Stromal cell of bone marrow (primary cell): ENCODE measurements at regions not wholly inside any gene's neighbourhood (a gene's known extent, or its start where the extent isn't known, plus 50 kb on each side); places are given as distances from the start of the nearest gene placed in this dataset.
"Not testable (repeated sequence)": the region's sequence is repeated elsewhere in the genome, so short reads cannot be mapped to it uniquely, and the experiment has no call there.

Source experiments
- DNase-seq: peaks from one replicate; pipeline ENCODE4 v3.0.0-alpha.2; 2012; ENCODE audit warnings: low read depth

- no peak for DNase-seq
These were observed 166.1 kb upstream of the SEMA6A start for GRCh38 chr5:116740771-116741170.

DNA sequence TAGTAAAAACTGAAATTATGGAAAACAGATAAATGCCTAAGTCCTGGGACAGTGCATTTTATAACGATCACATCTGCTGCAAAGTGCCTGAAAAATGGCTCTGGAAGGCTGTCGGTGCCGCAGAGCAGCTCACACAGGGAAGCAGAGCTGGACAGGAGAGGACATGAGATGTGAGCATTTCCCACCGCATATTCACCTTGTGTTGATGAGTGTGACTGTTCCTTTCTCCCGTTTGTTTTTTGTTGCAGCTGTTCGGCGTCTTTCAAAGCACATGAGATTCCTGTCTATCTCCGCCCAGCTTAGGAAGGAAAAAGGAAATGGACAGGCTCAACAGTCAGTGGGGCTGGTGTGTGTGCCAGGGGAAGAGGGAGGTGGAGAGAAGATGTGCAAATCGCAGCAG, 164.9 kb upstream of the SEMA6A start:
- no peak for DNase-seq

DNA sequence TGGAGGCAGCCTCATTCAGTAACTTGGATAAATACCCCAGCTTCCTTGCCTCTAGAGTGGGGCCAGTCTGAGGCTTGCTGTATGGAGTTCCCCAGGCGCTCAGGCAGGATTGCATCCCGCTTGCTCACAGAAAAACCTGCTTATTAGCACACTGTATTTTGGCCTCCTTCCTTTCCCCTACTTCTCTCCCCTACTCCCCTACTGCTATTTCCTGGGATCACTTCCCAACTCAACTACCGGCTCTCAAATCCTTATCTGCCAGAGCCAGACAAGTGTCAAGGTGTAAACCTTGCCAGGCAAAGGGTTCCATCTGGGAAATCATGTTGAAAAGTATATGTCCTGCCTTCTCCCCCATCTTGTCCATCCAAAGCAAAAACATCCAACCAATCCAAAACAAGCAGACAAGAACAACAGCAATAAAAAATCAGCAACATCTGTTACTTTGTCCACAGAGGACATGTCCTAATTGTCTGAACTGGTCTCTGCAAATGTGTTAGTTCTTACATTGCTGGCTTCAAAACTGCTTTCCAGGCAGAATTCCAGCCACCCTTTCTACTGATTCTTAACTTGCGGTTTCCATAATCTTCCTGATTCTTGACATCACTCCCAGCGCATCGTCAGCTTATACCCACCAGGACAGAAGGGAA, 164.1 kb upstream of the SEMA6A start:
- no peak for DNase-seq

- DNase-seq, result no peak
These were observed 163.6 kb upstream of the SEMA6A start for GRCh38 chr5:116738239-116738614.

DNA sequence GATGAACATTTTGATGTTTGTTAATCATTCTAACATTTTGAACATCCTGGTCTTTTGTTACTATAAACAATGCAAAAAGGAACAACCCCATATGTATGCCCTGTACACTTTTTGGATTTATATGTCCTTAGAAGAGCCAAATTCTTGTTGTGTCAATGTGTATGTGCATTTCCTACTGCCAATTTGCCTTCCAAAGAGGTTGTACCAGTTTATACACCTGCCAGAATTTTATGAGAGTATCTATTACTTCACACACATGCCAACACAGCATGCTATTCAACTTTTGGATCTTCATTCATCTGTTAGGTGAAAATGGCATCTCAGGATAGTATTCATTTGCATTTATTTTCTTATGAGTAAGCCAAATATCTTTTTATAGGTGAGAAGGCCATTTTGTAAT, 162.0 kb upstream of the SEMA6A start:
- DNase-seq, result no peak

DNA sequence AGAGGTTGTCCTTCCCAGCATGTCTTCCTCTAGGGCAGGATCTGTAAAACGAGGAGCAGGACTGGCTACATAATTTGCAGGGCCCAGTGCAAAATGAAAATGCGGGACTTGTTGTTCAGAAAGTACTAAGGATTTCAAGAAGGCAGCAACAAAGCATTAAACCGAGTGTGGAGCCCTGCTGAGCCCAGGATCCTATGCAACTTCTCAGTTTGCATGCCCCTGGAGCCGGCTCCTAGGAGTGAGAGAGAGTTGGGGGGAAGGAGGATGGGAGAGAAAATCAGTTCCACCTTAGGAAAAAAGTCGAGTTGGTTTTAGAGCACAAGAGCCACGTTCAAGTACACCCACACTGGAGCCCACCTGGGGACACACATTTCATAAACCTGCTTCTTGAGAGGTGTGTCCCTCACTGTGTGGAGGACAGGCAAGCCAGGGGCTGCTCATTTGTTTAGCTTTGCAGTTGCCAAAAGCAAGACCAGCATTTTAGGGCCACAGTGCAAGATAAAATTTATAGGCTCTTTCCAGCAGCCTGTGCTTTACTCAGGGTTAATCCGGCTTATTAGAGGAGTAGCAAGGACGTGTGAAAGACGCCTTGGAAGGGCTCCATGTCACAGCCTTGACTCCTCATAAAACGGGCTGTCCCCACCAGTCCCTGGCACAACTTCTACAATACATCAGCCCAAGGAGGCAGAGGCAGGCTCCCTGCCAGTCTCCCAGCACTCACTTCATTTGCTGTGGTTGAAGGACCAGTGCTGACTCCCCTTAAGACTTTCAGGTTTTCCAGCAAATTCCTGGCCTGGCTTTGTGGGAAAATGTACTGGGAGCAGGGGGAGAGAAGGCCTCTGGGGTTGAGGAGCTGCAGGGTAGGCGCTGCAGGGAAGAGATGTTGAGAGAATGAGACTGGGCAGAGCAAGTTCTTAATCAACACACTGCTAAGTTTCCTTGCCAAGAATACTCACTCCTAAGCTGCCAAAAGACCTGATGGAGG, 159.7 kb upstream of the SEMA6A start:
- DNase-seq, result no peak

- no peak for DNase-seq
These were observed 158.0 kb upstream of the SEMA6A start for GRCh38 chr5:116732591-116732990.

DNA sequence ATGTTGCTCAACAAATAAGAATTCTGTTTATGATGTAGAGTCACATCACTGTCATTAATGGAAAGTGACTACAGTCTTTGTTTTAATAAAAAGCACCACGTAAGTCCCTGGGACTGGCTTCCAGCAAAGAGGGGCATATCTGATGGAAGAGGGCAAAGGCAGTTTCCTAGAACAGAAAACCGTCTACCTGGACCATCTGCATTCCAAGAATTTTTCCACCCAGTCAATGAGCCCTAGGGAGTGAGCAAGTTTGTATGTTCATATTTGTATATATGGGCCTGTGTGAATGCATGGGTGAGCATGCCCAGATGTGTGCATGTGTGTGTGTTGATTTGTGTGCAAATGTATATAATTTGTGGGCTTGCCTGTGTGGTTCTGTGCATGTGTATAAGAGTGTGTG, 156.8 kb upstream of the SEMA6A start:
- DNase-seq, result no peak

DNA sequence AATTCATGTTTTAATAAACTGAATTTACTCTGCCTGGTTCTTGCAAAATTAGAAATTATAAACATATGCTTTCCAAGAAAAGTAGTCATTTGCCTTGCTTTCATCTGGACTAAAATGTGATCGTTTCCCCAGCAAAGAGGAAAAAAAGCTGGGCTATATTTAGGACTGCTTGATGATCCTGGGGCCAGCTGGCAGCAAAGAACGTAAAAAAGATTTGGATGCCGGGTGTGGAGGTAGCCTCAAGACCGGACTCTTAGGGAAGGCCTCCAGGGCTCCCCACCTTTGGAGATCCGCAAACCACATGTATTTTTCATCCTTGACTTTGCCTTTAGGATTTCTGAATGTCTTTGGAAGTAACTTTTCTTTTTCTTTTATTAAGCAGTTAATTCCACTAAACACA, 156.1 kb upstream of the SEMA6A start:
- DNase-seq, result no peak

GRCh38 chr5:116730185-116730584, 155.6 kb upstream of the SEMA6A start:
- DNase-seq, result no peak

DNA sequence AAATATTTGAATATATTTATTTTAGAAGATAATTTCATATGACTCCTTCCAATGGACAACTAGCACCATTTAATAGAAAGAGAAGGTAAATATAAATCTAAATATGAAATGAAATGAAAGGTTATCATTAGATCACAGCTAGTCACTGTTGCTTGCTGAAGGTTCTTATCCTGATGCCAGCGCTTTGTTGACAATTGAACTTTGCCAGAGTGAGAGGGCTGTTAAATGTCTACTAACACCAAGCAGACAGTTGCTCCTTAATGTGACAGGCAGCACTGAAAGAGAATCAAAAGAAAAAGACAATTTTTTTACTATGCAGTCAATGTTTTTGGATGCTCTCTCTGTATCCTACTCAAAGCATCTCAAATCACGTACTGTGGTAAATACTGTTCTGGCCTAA, 152.6 kb upstream of the SEMA6A start:
- no peak for DNase-seq

GRCh38 chr5:116726180-116726579, 151.6 kb upstream of the SEMA6A start:
- not testable (repeated sequence) for DNase-seq

DNA sequence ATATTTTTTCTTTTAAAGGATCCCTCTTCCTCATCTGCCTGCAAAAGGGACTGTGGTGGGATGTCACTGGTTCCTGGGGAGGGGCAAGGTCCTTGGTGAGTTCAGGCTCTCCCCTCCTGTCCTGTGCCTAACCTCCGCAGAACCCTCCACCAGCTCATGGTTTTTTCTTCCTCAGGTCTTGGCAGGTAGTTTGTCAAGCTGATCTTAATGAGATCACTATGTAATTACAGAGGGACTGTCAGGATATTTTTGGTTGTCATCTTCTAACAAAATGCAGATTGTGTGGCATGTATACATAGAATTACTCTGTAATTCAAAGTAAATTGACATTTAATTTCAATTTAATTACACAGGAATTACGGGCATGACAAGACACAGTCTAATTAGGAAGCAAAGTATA, 150.3 kb upstream of the SEMA6A start:
- DNase-seq, result no peak

GRCh38 chr5:116722651-116723050, 148.0 kb upstream of the SEMA6A start:
- DNase-seq, result no peak

- no peak for DNase-seq
These were observed 144.5 kb upstream of the SEMA6A start for GRCh38 chr5:116719106-116719505.

DNA sequence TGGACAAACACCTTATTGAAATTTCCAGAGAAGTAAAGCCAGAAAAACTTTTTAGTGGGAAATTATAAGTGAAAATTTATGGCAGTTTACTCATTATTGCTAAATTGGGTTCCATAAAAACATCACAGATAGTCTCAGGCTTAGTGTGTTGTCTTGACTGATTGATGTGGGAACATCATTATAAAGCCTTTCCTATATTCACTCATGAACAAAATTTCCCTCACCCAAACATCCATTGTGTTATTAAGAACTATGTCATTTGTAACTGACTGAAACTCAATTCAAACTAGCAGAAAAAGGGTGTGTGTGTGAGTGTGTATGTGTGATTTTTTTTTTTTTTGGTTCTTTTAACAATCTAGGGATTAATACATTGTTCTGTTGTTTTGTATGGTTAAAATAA, 143.7 kb upstream of the SEMA6A start:
- no peak for DNase-seq

DNA sequence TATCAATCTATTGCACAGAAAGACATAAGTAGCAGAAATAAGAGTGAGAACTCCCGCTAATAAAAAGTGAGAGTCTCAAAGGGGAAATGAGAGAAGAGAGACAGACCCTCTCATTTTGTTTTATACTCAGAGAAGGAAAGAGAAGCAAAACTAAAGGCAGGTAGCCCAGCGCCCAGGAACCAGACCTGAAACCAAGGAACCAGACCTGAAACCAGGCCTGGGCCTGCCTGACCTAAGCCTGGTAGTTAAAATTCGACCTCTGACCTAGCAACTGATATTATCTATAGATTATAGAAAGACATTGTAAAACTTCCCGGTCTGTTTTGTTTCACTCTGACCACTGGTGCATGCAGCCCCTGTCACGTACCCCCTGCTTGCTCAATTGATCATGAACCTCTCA, 134.5 kb upstream of the SEMA6A start:
- DNase-seq, result no peak

GRCh38 chr5:116705121-116705519, 130.5 kb upstream of the SEMA6A start:
- DNase-seq, result not testable (repeated sequence)

DNA sequence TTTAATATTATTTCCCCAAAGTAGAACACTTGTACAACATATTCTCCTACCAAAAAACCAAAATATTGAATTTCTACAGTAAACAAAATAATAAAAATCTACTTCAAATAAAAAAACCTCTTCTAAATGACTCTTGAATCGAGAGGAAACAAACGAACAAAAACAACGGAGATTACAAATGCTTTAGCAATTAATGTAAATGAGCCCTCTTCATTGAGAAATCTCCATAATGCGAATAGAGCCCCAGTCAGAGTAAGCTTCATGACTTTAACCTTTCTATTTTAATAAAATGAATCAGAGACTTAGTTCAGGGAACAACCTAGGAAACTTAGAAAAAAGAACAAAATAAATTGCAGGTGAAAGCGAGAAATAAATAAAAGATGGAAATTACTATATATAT, 129.3 kb upstream of the SEMA6A start:
- DNase-seq, result no peak

DNA sequence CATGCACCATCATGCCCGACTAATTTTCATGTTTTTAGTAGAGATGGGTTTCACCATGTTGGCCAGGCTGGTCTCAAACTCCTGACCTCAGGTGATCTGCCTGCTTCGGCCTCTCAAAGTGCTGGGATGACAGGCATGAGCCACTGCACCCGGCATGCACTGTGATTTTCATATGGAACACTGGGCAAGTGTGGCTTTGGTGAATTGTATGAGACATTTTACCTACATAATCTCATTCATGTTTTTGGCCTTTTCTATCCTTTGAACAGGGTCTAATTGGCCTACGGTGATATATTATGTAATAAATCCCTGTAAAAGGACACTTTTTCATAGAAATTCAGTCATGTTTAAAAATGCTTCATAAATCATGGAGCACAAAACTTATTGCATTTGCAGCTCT, 128.7 kb upstream of the SEMA6A start:
- DNase-seq, result no peak

GRCh38 chr5:116702776-116703175, 128.2 kb upstream of the SEMA6A start:
- no peak for DNase-seq

DNA sequence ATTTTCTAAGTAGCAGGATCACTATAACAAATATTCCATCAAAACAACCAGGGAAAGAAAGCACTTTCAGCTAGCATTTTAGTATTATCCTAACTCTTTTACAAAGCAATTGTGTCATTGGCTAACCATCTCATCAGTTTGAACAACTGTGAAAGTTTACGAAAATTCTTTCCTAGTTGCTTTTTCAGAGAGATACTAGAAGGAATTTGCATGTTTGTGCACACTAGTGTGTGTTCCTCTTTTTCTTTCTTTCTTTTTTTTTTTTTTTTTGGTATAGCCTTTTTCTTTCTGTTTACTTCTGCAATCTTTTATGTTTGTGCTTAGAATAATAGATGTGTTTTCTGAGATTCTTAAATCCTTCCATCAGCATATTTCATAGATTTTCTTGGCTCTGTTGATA, 124.7 kb upstream of the SEMA6A start:
- DNase-seq, result no peak

- DNase-seq, result no peak
These were observed 121.7 kb upstream of the SEMA6A start for GRCh38 chr5:116696366-116696765.

DNA sequence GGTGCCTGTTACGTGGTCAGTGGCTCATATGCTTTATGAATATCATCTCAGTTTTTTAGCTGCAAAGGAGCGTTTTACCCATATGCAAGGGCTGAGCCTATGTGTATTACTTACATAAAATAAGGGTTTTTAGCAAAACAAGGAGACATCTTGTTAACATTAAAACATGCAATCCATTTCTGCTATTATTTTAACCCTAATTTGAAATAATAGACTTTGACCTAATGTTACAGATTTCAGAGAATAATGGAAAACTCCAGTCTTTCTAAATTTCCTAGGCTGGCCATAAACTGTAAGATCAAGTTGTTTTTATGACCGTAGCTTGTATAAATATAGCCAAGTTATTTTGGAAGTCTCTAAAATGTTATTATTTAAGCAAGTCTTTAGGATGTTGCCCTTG, 121.1 kb upstream of the SEMA6A start:
- DNase-seq, result no peak
